Keratinocyte (primary cell): ENCODE measurements at regions not wholly inside any gene's neighbourhood (a gene's known extent, or its start where the extent isn't known, plus 50 kb on each side); places are given as distances from the start of the nearest gene placed in this dataset.

Experiments
- CTCF ChIP-seq, 3 experiments: IDR thresholded peaks in 1 of 3; conservative IDR thresholded peaks in 1 of 3; optimal IDR thresholded peaks in 1 of 3; 2 replicates in 2 of 3; 3 replicates in 1 of 3; pipeline versions ENCODE3 to v1.5.1; 2011; ENCODE audit warnings: low read length in 3 of 3, mild to moderate bottlenecking in 3 of 3, moderate library complexity in 2 of 3, control low read depth in 1 of 3, inconsistent platforms in 1 of 3; ENCODE audit not compliant: insufficient read depth in 2 of 3; ENCODE audit errors: extremely low read depth in 1 of 3
- EZH2 ChIP-seq: IDR thresholded peaks from one replicate; pipeline ENCODE4 v1.6.1; 2012; ENCODE audit warnings: inconsistent platforms, mild to moderate bottlenecking, low read length, moderate library complexity

- no peak for TF ChIP-seq CTCF (optimal IDR thresholded peaks at IDR 0.05 in 1 of 3, IDR thresholded peaks at IDR 0.05 in 1 of 3, conservative IDR thresholded peaks at IDR 0.05 in 1 of 3; ENCODE audit: extremely low read depth in 1 of 3, insufficient read depth in 2 of 3, low read length in 3 of 3)
- TF ChIP-seq EZH2 = no peak
Observed at GRCh38 chr7:19851504-19851903, 78.1 kb upstream of the TMEM196 start.
